GM18868 (cell line): ENCODE measurements at regions not wholly inside any gene's neighbourhood (a gene's known extent, or its start where the extent isn't known, plus 50 kb on each side); places are given as distances from the start of the nearest gene placed in this dataset.

Experiments used
- ATAC-seq: cut with Tn5 transposase; IDR thresholded peaks from one replicate; pipeline ENCODE4 v1.9.1; 2021; ENCODE audit warnings: mild to moderate bottlenecking, moderate library complexity; ENCODE audit not compliant: unreplicated experiment

- ATAC-seq = no peak
Measured at GRCh38 chr16:82414476-82414875, 212.3 kb upstream of the CDH13 start.

- ATAC-seq = no peak
Measured at GRCh38 chr16:82412770-82413169, 214.0 kb upstream of the CDH13 start.

GRCh38 chr16:82405736-82406135, 221.0 kb upstream of the CDH13 start:
- no peak for ATAC-seq

DNA sequence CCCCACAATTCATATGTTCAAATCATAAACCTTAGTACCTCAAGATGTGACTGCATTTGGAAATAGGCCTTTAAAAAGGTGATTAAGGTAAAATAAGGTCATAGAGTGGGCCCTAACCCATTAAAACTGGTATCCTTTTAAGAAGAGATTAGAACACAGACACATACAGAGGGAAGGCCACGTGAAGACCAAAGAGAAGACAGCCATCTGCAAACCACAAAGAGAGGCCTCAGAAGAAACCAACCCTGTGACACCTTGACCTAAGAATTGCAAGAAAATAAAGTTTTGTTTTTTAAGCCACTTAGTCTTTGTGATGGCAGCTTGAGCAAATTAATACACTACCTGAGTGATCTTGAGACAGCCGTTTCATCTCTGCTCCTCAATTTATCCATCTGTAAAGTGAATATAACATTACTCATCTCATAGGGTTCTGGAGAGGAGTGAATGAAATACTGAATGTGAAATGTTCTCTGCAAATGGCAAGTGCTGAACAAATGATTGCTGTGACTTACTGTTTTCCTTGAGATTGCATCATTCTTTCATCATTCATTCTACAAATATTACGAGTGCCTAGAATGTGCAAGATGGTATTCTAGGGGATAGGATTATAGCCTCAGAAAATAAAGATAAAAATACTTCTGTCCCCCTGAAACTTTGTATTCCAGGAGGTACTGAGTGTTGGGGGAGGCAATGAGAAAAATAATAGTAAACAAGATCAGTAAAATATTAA, 222.0 kb upstream of the CDH13 start:
- ATAC-seq = no peak

GRCh38 chr16:82402665-82403218, 224.0 kb upstream of the CDH13 start:
- ATAC-seq = no peak

GRCh38 chr16:82400046-82400445, 226.7 kb upstream of the CDH13 start:
- ATAC-seq = no peak

DNA sequence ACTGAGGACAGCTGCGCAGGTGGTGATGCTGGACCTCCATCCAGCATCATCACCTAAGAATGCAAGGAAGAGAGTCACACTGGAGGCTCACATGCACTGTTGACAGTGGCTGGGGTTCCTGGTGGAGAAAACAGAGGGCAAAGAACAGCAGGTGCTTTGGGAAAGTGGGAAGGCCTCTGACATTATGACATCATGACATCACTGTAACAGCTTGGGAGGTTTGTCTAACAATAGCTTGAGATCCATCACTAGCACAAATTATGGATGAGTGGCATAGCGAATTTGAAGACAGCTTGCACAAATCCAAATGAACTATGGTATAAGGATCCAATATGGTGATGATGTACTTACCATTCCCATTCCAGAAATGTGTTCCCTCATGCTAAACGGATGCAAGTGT, 226.5 kb upstream of the MPHOSPH6 start:
- no peak for ATAC-seq

GRCh38 chr16:82395212-82395611, 225.2 kb upstream of the MPHOSPH6 start:
- no peak for ATAC-seq

DNA sequence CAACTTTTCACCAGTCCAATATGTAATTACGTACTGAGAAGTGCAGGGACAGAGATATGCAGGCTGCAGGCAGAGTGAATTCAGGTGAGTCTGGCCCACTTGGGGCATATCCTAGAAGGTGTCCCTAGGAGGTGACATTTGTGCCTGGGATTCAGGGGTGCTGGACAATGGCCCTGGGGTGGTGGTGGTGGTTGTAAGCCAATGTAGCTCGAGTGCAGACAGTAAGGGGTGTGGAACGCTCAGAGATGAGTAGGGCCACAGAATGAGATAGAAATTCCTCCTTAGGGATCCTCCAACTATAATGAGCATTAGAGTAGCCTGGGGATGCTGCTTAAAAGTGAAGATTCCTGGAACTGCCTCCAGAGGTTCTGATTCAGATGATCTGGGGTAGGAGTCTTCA, 221.7 kb upstream of the MPHOSPH6 start:
- ATAC-seq = no peak

DNA sequence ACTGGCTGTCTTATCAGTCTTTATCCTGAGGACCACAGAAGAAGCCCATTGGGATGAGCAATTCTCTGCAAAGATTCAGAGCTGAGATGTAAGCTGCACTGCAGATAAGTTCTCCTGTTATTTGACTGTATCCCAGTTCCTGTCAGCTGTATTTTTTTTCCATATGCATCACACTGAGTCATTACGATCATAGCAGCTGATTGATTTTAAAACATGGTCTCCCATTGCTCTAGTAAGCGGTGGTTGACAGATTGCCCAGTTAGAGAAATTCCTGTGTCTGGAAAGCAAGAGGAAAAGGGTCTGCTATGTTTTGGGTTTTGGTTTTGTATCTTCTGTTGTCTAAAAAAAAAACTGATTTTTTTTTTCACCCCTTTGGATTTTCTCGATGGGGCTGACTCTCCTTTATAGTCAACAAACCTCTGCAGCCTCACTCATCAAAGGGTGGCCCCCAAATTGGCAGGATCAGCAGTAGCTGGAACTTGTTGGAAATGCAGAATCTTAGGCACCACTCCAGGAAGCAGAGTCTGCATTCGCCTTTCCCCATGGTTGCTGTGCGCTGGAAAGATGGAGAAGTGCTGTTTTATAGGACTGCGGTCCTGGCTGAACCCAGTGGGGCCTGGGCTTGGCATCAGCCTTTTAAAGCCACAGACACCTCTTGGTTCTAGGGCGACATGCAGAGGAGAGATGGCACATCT, 220.1 kb upstream of the MPHOSPH6 start:
- no peak for ATAC-seq

- ATAC-seq = no peak
Measured at GRCh38 chr16:82386761-82387160, 216.7 kb upstream of the MPHOSPH6 start.

DNA sequence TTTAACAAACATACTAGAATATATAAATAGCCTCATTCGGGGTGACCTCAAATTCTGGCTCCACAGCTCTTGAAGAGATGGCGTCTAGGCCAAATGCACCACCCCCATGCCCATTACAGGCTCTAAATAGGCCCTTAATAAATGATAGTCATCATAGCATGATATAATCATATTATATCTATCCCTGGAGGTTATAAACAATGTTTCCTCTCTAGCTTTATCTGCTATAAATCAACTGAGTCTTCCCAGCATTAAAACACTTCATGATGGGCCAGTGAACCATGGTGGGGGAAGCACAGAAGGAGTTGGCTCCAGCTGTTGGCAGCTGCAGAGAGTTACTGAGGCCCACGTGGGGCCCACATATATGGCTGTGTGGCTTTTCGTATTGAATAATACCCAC, 214.9 kb upstream of the MPHOSPH6 start:
- no peak for ATAC-seq

GRCh38 chr16:82384017-82384416, 214.0 kb upstream of the MPHOSPH6 start:
- ATAC-seq = peak; percentile 77

DNA sequence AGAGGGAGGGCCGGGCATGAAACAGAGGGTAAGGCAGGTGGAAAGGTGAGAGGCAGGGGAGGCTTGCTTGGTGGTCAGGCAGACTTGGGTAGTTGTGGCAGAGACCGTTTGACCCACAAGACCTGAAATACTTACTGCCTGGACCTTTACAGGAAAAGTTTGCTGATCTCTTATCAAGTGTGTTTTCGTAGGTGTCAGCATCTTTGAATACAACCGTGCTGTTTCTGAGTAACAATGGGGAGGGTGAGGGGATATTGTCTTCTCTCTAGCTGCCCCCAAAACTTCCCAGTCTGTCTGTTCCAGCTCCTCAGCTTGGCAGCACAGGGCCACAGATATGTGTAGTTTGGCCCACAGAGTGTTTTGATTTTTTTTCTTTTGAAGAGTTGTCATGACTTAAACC, 212.5 kb upstream of the MPHOSPH6 start:
- ATAC-seq = no peak

DNA sequence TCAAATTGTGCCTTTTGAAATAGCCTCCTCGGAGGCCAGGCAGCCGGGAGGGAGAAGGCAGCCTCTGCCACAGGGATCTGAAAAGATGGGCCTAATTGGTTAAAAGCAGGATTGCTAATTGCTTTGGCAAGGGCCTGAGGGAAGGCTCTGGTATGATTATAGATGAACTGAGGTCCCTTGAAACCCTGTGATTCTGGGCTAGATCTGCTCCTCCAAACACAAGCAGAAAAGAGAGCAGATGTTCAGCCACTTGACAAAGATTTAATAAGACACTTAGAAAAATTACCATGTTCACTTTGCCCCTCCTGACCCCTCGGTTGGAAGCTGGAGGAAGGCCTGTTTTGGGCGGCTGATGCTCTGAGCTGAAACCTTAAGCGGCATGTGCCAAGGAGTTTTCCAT, 209.5 kb upstream of the MPHOSPH6 start:
- ATAC-seq = no peak

DNA sequence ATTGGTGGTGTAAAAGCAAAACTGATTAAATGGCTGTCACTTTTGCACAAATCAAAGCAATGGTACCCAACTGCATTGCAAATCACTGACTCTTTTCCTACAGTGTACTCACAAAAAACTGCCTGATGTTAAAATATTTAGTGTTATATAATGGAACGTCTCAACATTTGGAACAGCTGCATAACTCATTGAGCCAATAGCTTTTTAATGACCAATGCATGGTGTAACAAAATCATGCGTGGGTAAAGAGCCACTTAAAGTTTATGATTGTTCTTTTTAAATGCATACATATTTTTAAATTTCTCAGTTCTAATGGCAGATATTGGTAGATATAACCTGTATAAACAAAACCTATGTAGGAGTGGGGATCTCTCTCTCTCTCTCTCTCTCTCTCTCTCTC, 204.0 kb upstream of the MPHOSPH6 start:
- ATAC-seq = no peak

DNA sequence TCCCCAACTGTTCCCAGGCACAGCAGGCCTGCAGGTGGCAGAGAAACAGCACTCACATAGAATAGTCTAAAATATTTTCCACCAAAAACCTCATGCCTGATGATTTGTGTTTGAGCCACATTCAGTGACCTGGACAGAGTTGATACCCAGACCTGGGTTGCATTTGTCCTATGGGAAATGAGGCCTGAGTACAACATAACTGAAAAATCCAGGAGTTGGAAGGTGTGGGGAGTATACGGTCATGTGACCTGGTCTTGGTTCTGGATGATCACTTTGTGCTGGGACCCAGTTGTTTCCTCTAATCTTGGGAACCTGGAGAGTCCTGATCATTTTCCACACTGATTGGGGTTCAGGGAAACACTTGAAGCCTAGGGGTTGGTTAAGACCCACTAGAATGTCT, 200.3 kb upstream of the MPHOSPH6 start:
- ATAC-seq = no peak

- no peak for ATAC-seq
Measured at GRCh38 chr16:82368041-82368440, 198.0 kb upstream of the MPHOSPH6 start.

DNA sequence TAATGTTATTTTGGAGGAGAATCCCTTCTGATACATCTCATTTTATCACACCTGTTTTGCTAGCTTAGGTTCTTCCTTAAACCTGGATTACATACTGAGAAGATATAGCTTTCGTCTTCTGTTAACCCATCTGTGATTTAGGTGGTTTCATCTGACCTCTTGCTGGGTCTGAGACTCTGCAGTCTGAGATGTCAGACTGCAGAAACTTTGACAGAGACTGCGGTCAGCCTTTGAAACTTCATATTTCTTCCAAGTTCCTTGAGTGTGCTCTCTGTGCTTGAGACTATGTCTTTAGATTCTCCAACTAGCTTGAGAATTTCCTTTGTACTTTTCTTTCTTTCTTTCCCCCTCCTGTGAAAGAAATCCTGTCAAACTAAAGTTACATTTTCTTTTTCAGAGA, 196.4 kb upstream of the MPHOSPH6 start:
- no peak for ATAC-seq

GRCh38 chr16:82364690-82365089, 194.7 kb upstream of the MPHOSPH6 start:
- no peak for ATAC-seq

DNA sequence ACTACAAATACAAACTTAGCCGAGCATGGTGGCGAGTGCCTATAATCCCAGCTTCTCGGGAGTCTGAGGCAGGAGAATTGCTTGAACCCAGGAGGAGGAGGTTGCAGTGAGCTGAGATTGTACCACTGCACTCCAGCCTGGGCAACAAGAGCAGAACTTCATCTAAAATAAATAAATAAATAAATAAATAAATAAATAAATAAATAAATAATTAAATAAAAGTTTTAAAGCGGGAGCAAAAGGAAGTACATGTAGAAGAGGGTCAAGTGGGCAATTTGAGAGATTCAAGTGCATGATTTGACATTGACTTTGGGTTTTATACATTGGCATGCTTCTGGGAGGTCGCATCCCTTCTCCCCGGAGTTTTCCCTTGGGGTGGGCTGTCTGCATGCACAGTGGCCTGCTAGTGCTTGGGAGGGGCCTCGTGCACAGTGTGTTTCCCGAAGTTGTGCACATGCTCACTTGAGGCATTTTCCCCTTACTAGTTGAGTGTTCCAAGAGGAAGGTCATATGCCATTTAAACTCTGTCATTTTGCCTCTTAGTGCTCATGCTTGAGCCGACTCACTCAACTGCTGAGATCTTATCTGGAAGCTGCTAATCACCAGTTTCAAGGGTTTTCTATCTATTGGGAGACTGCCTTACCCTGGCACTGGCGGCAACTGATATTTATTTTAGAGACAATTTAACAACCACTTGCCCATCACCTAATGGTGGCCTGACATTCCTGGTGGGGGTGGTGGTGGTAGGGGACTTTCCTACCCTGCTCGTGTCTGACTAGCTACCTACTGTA, 193.2 kb upstream of the MPHOSPH6 start:
- no peak for ATAC-seq

- ATAC-seq = no peak
Measured at GRCh38 chr16:82361885-82362284, 191.9 kb upstream of the MPHOSPH6 start.
